GM23338 (cell line): ENCODE measurements at regions not wholly inside any gene's neighbourhood (a gene's known extent, or its start where the extent isn't known, plus 50 kb on each side); places are given as distances from the start of the nearest gene placed in this dataset.

Experiments
- CTCF ChIP-seq, 2 experiments: fragments of 200-600 bp in 1 of 2; sonication (generic) in 1 of 2; conservative IDR thresholded peaks; 2 replicates each; pipeline versions ENCODE4 v1.5.1 to v1.6.1; 2016 to 2017; ENCODE audit warnings: antibody characterized with exemption in 2 of 2, low read depth in 2 of 2, mild to moderate bottlenecking in 2 of 2, moderate library complexity in 1 of 2
- EZH2 ChIP-seq: fragments of 200-600 bp; sonication (generic); IDR thresholded peaks from one replicate; pipeline ENCODE4 v1.8.0; 2017; ENCODE audit warnings: antibody characterized with exemption, mild to moderate bottlenecking, low read depth; ENCODE audit not compliant: unreplicated experiment
- EZH2phosphoT487 ChIP-seq: fragments of 200-600 bp; sonication (generic); IDR thresholded peaks from one replicate; pipeline ENCODE4 v1.8.1; 2018; ENCODE audit warnings: antibody characterized with exemption; ENCODE audit not compliant: unreplicated experiment
- POLR2AphosphoS5 ChIP-seq: IDR thresholded peaks from 2 replicates; pipeline ENCODE4 v1.6.1; 2016; ENCODE audit warnings: antibody characterized with exemption, low read depth

DNA sequence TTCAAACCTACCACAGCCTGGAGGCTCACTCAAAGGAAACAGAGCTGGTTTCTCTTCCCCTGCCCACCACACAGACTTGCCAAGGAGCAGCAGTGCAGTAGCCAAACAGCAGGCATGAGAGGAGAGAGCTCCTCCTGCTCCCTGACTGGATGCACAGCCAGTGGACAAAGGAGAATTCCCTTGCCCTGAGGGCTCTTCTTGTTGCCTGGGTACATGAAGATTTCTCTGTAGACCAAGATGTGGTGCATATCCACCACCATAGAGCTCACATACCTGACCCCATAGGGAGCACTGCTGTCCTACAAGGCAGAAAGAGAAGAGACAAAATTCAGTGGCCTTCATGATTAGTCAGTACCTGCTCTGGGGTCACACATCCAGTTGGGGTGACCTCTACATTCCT, 56.3 kb upstream of the SPATA31E1 start:
- no peak for TF ChIP-seq CTCF (conservative IDR thresholded peaks at IDR 0.05; ENCODE audit: low read depth in 2 of 2)
- TF ChIP-seq EZH2 = no peak
- no peak for TF ChIP-seq POLR2AphosphoS5
- no peak for TF ChIP-seq EZH2phosphoT487
